GM12878 (cell line): ENCODE measurements at regions not wholly inside any gene's neighbourhood (a gene's known extent, or its start where the extent isn't known, plus 50 kb on each side); places are given as distances from the start of the nearest gene placed in this dataset.

Experiments
- ATAC-seq: fragments of 200-7000 bp; cut with Tn5 transposase; 3 replicates; pipeline ENCODE4 v1.9.1; 2020; ENCODE audit warnings: mild to moderate bottlenecking, moderate library complexity
- BruUV-seq: library from RNA; stranded (reverse); fragments of 400-500 nt; replicated peaks from 2 replicates; lab custom pipeline; 2021; lab: Mats Ljungman, UMichigan
- CTCF ChIA-PET: fragments of 300-600 bp; sonication (Branson Sonifier 250); formaldehyde crosslinking; extraction: SDS; loops from one replicate; lab custom pipeline; 2021; ENCODE audit warnings: inconsistent platforms; lab: Yijun Ruan, JAX
- POLR2A ChIA-PET: fragments of 350-600 bp; formaldehyde crosslinking; extraction: SDS; loops from one replicate; lab custom pipeline; 2021; ENCODE audit warnings: inconsistent platforms; lab: Charles Lee
- RAD21 ChIA-PET: fragments of 300-600 bp; sonication (Branson Sonifier 250); formaldehyde crosslinking; loops from one replicate; lab custom pipeline; 2023; ENCODE audit warnings: antibody characterized with exemption; ENCODE audit not compliant: unreplicated experiment; lab: Charles Lee
- SMC1A ChIA-PET: fragments of 300-600 bp; sonication (Branson Sonifier 250); formaldehyde crosslinking; loops from one replicate; lab custom pipeline; 2023; ENCODE audit not compliant: unreplicated experiment, uncharacterized antibody; lab: Charles Lee
- DNase-seq: peaks from one replicate; pipeline ENCODE4 v3.0.0-alpha.2; 2011; ENCODE audit warnings: low read depth, low spot score
- FAIRE-seq: peaks from 3 replicates; lab custom pipeline; 2011; peaks lifted over from hg19 to GRCh38; lab: Jason Lieb, UNC
- H2AFZ ChIP-seq: 2 replicates; pipeline ENCODE4 v1.6.0; 2011; ENCODE audit warnings: low read depth, low read length, control low read depth; ENCODE audit not compliant: control insufficient read depth
- H3K27ac ChIP-seq: 2 replicates; pipeline ENCODE4 v1.5.1; 2011; ENCODE audit warnings: control low read depth; ENCODE audit not compliant: control insufficient read depth, insufficient read depth
- H3K27me3 ChIP-seq, 2 experiments: replicated peaks in 1 of 2; 2 replicates each; pipeline versions ENCODE4 v1.6.0 to v1.6.1; 2011; ENCODE audit warnings: low read length in 1 of 2; ENCODE audit not compliant: control insufficient read depth in 2 of 2, insufficient read depth in 2 of 2
- H3K36me3 ChIP-seq, 2 experiments: 2 replicates each; pipeline ENCODE4 v1.5.1; 2011; ENCODE audit warnings: low read length in 1 of 2; ENCODE audit not compliant: control insufficient read depth in 2 of 2, insufficient read depth in 2 of 2
- H3K4me1 ChIP-seq: 2 replicates; pipeline ENCODE4 v1.6.1; 2011; ENCODE audit warnings: mild to moderate bottlenecking, low read length, moderate library complexity, mixed read lengths; ENCODE audit not compliant: control insufficient read depth, insufficient read depth
- H3K4me2 ChIP-seq: 2 replicates; pipeline ENCODE4 v1.6.0; 2011; ENCODE audit warnings: control low read depth; ENCODE audit not compliant: control insufficient read depth, insufficient read depth
- H3K4me3 ChIP-seq: fragments of 200-600 bp; sonication (generic); 2 replicates; pipeline ENCODE4 v1.5.1; 2016
- H3K79me2 ChIP-seq: 2 replicates; pipeline ENCODE4 v1.6.0; 2011; ENCODE audit warnings: low read length; ENCODE audit not compliant: control insufficient read depth, insufficient read depth
- H3K9ac ChIP-seq: 2 replicates; pipeline ENCODE4 v1.8.0; 2011; ENCODE audit warnings: low read length, control low read depth, mixed read lengths; ENCODE audit not compliant: control insufficient read depth, insufficient read depth
- H3K9me3 ChIP-seq: replicated peaks from 3 replicates; pipeline ENCODE4 v1.5.1; 2011; ENCODE audit warnings: mild to moderate bottlenecking, low read length; ENCODE audit not compliant: control insufficient read depth, insufficient read depth
- H4K20me1 ChIP-seq: 2 replicates; pipeline ENCODE4 v1.6.0; 2011; ENCODE audit not compliant: control insufficient read depth, insufficient read depth
- BCL11A ChIP-seq: IDR thresholded peaks from 2 replicates; pipeline ENCODE4 v1.6.1; 2011; ENCODE audit warnings: low read depth, low read length
- BHLHE40 ChIP-seq, 2 experiments: fragments of 450-650 bp in 1 of 2; IDR thresholded peaks; 2 replicates each; pipeline ENCODE4 v1.6.1; 2011 to 2017; ENCODE audit warnings: low read depth in 2 of 2, borderline replicate concordance in 1 of 2, improper control_type of control experiment in 1 of 2, low read length in 1 of 2, mild to moderate bottlenecking in 1 of 2
- CHD1 ChIP-seq: IDR thresholded peaks from 2 replicates; pipeline ENCODE4 v1.6.1; 2012; ENCODE audit warnings: low read depth, low read length, improper control_type of control experiment
- ETV6 ChIP-seq, 2 experiments: fragments of 450-650 bp in 1 of 2; IDR thresholded peaks in 1 of 2; conservative IDR thresholded peaks in 1 of 2; 2 replicates each; pipeline ENCODE4 v1.6.1; 2014; ENCODE audit warnings: antibody characterized with exemption in 1 of 2, borderline replicate concordance in 1 of 2, low read depth in 1 of 2, mild to moderate bottlenecking in 1 of 2, moderate library complexity in 1 of 2
- EZH2 ChIP-seq: IDR thresholded peaks from 2 replicates; pipeline ENCODE4 v1.6.1; 2012; ENCODE audit warnings: low read depth, mild to moderate bottlenecking, control low read depth, inconsistent platforms, low read length, borderline replicate concordance; ENCODE audit not compliant: control insufficient read depth
- HCFC1 ChIP-seq: fragments of 150-350 bp; IDR thresholded peaks from 2 replicates; pipeline ENCODE4 v1.6.1; 2014; ENCODE audit warnings: low read length
- HDGF ChIP-seq: fragments of 450-650 bp; IDR thresholded peaks from 2 replicates; pipeline ENCODE4 v1.6.1; 2016; ENCODE audit warnings: antibody characterized with exemption
- HSF1 ChIP-seq: fragments of 150-350 bp; IDR thresholded peaks from 2 replicates; pipeline ENCODE4 v1.6.1; 2014; ENCODE audit warnings: mild to moderate bottlenecking, low read depth, low read length
- LARP7 ChIP-seq: fragments of 450-650 bp; IDR thresholded peaks from 2 replicates; pipeline ENCODE4 v1.6.1; 2017; ENCODE audit warnings: mild to moderate bottlenecking
- POLR2AphosphoS5 ChIP-seq: IDR thresholded peaks from 2 replicates; pipeline ENCODE4 v1.6.1; 2011; ENCODE audit warnings: mild to moderate bottlenecking, low read length, inconsistent platforms
- STAT1 ChIP-seq: fragments of 450-650 bp; conservative IDR thresholded peaks from 2 replicates; pipeline ENCODE4 v1.6.1; 2014; ENCODE audit warnings: antibody characterized with exemption, mild to moderate bottlenecking
- WRNIP1 ChIP-seq: IDR thresholded peaks from 2 replicates; pipeline ENCODE4 v1.6.1; 2011; ENCODE audit warnings: low read depth, low read length, improper control_type of control experiment, borderline replicate concordance
- WGBS: methylation state at CpG from one replicate; pipeline ENCODE4 v1.1.6; 2016; ENCODE audit warnings: low lambda C conversion rate; ENCODE audit not compliant: insufficient replicate concordance, insufficient coverage; ENCODE audit errors: missing lambda C conversion rate; 5-methylcytosine and 5-hydroxymethylcytosine counted together
- in situ Hi-C: fragments of 300-500 bp; cut with MboI; formaldehyde crosslinking; loops from 9 replicates; pipeline ENCODE4 v1.14.3; 2018; ENCODE audit warnings: mixed read lengths
- intact Hi-C: fragments of 100-400 bp; cut with micrococcal nuclease; formaldehyde crosslinking; loops from one replicate; pipeline ENCODE4 v1.14.2; 2022; ENCODE audit not compliant: unreplicated experiment
- TF ChIP-seq, protein P1 (sequence below): IDR thresholded peaks from 2 replicates; pipeline ENCODE4 v1.6.1; 2011; ENCODE audit warnings: borderline replicate concordance, low read depth, mild to moderate bottlenecking, moderate library complexity, low read length; ENCODE audit not compliant: insufficient read depth, poor library complexity, severe bottlenecking
- TF ChIP-seq, protein P2 (sequence below): fragments of 450-650 bp; IDR thresholded peaks from 2 replicates; pipeline ENCODE4 v1.6.1; 2017; ENCODE audit warnings: mild to moderate bottlenecking
- TF ChIP-seq, protein P3 (sequence below): fragments of 450-650 bp; formaldehyde crosslinking; IDR thresholded peaks from 2 replicates; pipeline ENCODE4 v1.4.0; 2022; ENCODE audit warnings: mild to moderate bottlenecking, moderate library complexity

DNA sequence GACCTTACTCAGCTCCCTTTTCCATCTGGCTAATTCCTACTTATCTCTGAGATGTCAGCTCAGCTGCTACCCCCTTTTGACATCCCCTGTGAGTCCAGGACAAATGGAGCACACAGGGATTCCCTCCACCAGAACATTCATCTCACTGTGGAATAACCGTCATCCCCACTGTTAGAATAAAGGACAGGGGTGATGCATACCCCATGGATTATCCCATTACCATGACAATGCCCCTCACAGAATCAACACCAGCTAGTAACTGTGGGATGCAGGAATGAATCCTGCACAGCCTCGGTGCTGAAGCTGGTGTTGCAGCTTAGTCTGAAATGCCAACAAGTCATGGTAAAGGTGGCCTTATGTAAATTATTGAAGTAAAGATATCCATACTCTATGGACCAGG lies 624.8 kb upstream of the RAB6C start (continued):
- TF ChIP-seq, protein P1, sequence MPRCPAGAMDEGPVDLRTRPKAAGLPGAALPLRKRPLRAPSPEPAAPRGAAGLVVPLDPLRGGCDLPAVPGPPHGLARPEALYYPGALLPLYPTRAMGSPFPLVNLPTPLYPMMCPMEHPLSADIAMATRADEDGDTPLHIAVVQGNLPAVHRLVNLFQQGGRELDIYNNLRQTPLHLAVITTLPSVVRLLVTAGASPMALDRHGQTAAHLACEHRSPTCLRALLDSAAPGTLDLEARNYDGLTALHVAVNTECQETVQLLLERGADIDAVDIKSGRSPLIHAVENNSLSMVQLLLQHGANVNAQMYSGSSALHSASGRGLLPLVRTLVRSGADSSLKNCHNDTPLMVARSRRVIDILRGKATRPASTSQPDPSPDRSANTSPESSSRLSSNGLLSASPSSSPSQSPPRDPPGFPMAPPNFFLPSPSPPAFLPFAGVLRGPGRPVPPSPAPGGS: no peak
- TF ChIP-seq WRNIP1 (no peak), BCL11A (no peak)
- TF ChIP-seq, protein P2, sequence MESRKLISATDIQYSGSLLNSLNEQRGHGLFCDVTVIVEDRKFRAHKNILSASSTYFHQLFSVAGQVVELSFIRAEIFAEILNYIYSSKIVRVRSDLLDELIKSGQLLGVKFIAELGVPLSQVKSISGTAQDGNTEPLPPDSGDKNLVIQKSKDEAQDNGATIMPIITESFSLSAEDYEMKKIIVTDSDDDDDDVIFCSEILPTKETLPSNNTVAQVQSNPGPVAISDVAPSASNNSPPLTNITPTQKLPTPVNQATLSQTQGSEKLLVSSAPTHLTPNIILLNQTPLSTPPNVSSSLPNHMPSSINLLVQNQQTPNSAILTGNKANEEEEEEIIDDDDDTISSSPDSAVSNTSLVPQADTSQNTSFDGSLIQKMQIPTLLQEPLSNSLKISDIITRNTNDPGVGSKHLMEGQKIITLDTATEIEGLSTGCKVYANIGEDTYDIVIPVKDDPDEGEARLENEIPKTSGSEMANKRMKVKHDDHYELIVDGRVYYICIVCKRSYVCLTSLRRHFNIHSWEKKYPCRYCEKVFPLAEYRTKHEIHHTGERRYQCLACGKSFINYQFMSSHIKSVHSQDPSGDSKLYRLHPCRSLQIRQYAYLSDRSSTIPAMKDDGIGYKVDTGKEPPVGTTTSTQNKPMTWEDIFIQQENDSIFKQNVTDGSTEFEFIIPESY: no peak

- SMC1A ChIA-PET: interaction anchor here (0.6 kb wide), 1 partner anchor 152 kb away, joined by 3 read pairs; no protein-coding TSS in a partner anchor
- WGBS: 0% methylated on average over 3 of the region's 3 CpGs
- POLR2A ChIA-PET: no interaction called here
- no TSS peak for BruUV-seq
- H3K4me1 ChIP-seq: no peaks in the 10 kb centered on the region
- no peak overlapping the region for H3K9ac ChIP-seq
- no peak overlapping the region for H3K4me3 ChIP-seq
- no peaks in the 10 kb centered on the region for H4K20me1 ChIP-seq
- intact Hi-C loops (no loop called here), in situ Hi-C loops (no loop called here)
- H3K79me2 ChIP-seq: no peaks in the 10 kb centered on the region
- H3K27me3 ChIP-seq: no peaks in the 10 kb centered on the region
- FAIRE-seq: no peak
- no peak overlapping the region for H3K27ac ChIP-seq
- H3K4me2 ChIP-seq: no peak overlapping the region
- no peak for ATAC-seq
- no peaks in the 10 kb centered on the region for H3K36me3 ChIP-seq
- RAD21 ChIA-PET: no interaction called here
- CTCF ChIA-PET: no interaction called here
- DNase-seq: no peak
- no peak overlapping the region for H2AFZ ChIP-seq
- H3K9me3 ChIP-seq: no peaks in the 10 kb centered on the region
- TF ChIP-seq HDGF (no peak), EZH2 (no peak), LARP7 (no peak), CHD1 (no peak), POLR2AphosphoS5 (no peak), BHLHE40 (IDR thresholded peaks at IDR 0.05; ENCODE audit: borderline replicate concordance in 1 of 2, low read depth in 2 of 2, low read length in 1 of 2) (no peak), HSF1 (no peak), ETV6 (conservative IDR thresholded peaks at IDR 0.05 in 1 of 2, IDR thresholded peaks at IDR 0.05 in 1 of 2; ENCODE audit: borderline replicate concordance in 1 of 2, low read depth in 1 of 2) (no peak), HCFC1 (no peak), STAT1 (no peak)
- TF ChIP-seq, protein P3, sequence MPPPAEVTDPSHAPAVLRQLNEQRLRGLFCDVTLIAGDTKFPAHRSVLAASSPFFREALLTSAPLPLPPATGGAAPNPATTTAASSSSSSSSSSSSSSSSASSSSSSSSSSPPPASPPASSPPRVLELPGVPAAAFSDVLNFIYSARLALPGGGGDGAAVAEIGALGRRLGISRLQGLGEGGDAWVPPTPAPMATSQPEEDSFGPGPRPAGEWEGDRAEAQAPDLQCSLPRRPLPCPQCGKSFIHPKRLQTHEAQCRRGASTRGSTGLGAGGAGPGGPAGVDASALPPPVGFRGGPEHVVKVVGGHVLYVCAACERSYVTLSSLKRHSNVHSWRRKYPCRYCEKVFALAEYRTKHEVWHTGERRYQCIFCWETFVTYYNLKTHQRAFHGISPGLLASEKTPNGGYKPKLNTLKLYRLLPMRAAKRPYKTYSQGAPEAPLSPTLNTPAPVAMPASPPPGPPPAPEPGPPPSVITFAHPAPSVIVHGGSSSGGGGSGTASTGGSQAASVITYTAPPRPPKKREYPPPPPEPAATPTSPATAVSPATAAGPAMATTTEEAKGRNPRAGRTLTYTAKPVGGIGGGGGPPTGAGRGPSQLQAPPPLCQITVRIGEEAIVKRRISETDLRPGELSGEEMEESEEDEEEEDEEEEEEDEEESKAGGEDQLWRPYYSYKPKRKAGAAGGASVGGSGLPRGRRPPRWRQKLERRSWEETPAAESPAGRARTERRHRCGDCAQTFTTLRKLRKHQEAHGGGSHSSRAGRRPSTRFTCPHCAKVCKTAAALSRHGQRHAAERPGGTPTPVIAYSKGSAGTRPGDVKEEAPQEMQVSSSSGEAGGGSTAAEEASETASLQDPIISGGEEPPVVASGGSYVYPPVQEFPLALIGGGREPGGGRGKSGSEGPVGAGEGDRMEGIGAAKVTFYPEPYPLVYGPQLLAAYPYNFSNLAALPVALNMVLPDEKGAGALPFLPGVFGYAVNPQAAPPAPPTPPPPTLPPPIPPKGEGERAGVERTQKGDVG (CRISPR knock-in tag): no peak
Measured at GRCh38 chr2:129361688-129362087, 617.8 kb upstream of the RAB6C start.
